HG02852 (cell line): ENCODE measurements at regions not wholly inside any gene's neighbourhood (a gene's known extent, or its start where the extent isn't known, plus 50 kb on each side); places are given as distances from the start of the nearest gene placed in this dataset.
"Not testable (repeated sequence)": the region's sequence is repeated elsewhere in the genome, so short reads cannot be mapped to it uniquely, and the experiment has no call there.

Experiments
- ATAC-seq: cut with Tn5 transposase; IDR thresholded peaks from one replicate; pipeline ENCODE4 v1.9.1; 2021; ENCODE audit warnings: mild to moderate bottlenecking, moderate library complexity; ENCODE audit not compliant: unreplicated experiment

DNA sequence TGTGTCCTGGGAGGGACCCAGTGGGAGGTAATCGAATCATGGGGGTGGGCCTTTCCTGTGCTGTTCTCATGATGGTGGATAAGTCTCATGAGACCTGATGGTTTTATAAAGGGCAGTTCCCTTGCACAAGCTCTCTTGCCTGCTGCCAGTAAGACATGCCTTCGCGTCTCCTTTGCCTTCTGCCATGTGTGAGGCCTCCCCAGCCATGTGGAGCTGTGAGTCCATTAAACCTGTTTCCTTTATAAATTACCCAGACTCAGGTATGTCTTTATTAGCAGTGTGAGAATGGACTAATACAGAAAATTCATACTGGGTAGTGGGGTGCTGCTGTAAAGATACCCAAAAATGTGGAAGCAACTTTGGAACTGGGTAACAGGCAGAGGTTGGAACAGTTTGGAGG, 300.0 kb upstream of the ZFP42 start:
- not testable (repeated sequence) for ATAC-seq

DNA sequence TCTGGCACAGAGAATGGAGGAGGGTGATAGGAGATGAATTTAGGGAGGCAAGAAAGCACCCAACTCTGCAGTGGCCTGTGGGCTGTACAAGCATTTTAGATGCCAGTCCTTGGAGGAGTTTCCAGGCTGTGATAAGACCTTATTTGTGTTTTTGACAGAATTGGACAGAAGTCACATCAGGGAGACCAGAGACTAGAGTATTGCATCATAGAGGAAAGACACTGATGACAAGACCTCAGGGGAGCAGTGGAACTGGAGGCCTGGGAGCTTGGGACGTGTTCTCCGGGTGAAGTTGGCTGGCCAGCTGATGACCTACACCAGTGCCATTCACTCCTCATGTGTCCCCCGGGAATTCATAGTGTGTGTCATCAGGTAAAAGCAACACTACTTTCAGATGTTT, 284.0 kb upstream of the ZFP42 start:
- no peak for ATAC-seq

DNA sequence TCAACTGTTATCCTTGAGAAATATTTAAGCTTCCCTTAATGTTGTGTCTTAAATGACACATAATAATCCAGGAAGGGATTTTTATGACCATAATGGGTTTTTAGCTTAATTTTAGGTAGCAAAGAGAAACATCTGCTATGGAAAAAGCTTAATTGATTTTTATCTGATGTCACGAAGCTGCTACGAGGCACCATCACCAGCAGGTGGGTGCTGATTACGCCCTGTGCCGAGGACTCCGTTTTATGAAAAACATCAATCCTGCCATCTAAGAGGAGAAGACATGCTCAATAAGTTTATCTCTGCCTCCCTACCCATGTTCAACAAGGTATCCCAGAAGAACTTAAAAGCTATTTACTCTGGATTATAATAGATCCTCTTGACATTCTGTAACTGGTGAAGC, 280.6 kb upstream of the ZFP42 start:
- no peak for ATAC-seq

DNA sequence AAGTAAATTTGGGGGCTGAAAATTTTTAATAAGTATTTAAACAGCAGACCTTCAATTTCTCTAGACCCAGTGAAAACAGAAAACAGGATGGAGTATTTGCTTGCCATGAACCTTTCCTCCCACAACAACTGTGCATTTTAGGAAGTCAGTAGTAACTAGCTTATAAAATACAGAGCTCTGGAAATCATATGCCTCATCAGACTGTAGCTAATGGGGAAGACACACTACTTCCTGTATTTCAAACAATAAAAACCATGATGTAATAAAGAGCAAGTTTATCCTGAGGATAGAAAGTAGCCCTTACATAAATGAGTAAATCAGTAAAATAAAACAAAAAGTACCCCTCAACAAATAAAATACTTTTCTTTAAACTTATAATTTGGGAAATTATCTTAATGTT, 280.1 kb upstream of the ZFP42 start:
- ATAC-seq = no peak

DNA sequence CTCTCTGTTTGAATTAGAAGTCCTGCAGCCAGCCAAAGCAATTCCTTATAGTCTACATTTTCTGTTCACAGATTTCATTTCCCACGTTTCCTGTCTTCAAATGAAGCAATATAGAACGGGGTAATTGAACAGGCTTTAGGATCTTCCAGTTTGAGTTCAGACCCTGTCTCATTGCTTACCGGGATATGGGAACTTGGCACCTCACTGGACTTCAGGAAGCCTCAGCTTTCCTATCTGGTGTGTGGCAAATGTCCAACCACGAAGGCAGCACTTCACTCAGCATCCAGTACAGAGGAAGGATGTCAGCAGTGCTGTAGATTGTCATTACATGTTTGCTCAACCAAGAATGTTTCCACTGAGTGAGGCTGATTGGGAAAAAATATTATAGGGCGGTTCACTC, 271.1 kb upstream of the ZFP42 start:
- no peak for ATAC-seq

DNA sequence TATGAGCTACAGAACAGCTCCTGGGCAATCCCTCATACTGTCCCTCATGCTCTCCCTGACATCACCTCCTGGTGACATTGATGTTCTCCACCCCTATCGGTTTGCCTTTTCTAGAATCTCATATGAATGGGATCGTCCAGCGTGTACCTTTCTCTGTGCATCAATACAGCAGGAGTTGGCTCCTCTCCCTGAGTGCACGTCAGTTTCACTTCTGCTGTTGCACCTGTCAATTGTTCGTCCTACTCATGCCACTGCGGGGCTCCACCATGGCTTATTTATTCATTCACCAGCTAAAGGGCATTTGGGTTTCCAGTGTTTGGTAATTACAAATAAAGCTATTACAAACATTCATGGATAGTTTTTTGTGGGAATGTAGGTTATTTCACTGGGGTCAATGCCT, 269.1 kb upstream of the ZFP42 start:
- no peak for ATAC-seq

DNA sequence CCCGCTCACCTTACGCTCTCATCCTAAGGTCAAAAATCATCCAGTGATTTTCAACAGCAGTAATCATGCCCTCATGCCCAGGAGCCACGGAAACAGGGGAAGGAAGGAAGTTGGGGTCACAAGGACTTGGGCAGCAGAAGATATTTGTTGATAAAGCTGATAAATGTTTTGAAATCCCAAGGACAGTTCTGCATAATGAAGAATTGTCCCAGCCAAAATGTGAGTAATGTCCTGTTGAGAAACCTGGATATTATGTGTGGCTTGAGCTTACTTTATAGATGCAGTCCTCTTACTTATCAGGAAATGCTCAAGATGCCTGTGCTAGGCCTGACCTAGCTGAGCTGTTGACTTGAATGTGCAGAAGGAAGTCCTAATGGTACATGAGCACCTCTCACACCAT, 263.0 kb upstream of the ZFP42 start:
- no peak for ATAC-seq

DNA sequence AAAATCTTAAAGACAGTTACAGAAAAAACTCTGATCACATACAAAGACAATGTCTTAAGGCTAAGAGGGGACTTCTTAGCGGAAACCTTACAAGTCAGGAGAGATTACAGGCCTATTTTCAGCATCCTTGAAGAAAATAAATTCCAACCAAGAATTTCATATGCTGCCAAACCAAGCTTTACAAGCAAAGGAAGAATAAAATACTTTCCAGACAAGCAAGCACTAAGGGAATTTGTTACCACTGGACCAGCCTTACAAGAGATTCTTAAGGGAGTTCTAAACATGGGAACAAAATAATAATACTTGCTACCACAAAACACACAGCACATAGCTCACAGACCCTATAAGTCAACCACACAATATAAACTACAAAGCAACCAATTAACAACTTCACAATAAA, 255.8 kb upstream of the ZFP42 start:
- ATAC-seq = no peak

DNA sequence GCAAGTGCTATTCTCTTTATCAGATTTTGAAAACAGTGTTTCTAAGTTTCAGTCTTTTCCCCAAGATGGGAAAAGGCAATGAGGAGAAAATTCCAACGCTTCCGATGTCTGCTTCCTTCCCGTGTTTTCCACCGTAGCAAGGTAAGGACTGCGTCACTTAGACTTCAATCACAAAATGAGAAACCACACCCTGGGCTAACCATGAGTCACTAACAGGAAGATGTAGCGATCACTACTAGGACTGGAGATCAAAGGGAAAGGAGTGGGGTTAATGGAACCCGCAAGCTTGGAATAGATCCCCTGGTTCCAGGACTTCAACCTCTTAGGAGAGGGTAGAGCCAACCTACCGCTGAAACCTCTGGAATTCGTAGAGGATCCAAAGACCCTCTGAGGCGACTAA, 250.7 kb upstream of the ZFP42 start:
- no peak for ATAC-seq

DNA sequence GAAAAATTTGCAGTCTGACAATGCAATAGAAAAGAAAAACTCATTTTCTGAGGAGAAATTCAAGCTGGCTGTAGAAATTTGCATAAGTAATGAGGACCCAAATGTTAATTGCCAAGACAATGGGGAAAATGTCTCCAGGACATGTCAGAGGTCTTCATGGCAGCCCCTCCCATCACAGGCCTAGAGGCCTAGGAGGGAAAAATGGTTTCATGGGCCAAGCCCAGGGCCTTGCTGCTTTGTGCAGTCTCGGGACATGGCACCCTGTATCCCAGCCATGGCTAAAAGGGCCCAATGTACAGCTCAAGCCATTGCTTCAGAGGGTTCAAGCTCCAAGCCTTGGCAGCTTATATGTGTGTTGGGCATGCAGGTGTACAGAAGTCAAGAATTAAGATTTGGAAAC, 244.9 kb upstream of the ZFP42 start:
- not testable (repeated sequence) for ATAC-seq

DNA sequence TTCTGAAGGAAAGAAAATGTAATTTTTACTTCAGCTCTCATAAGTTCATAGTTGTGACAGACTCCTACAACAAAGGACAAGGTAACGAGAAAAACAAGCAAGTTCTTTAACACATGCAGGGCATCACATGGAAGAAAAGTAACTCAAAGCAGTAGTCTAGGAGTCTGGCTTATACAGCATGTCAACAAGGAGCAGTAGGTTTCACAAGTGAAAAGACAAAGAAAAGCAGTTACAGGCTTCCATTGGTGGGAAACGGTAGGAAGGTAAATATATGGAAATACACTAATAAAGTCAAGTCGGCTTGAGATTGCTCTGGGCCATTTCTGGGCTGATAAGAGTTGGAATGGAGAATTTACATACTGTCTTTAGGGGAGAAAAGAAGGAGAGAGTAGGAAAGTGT, 228.4 kb upstream of the ZFP42 start:
- ATAC-seq = no peak

DNA sequence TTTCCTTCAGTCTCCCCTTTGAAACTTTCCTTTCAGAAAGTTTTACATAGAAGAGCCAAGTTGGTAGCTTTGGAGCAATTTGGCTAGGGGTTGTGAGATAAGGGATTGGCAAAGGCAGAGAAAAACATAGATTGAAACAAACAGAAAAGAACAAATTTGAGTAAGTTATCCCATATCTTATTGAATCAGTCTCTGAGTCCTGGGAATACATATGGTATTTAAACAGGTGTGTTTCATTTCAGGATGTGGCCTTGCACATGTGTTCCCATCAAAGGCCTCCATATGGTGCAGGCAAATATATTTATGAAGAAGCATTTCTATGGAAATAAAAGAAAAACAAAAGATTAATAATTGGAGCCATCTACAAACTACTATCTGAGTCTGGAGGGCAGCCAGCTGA, 227.9 kb upstream of the ZFP42 start:
- no peak for ATAC-seq

DNA sequence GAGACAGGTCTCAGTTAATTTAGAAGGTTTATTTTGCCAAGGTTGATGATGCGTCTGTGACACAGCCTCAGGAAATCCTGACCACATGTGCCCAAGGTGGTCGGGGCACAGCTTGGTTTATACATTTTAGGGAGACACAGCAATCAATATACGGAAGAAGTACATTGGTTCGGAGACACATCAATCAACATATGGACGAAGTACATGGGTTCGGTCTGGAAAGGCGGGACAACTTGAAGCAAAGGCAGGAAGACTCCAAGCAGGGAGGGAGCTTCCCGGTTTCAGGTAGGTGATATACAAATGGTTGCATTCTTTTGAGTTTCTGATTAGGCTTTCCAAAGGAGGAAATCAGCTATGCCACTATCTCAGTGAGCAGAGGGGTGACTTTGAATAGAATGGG, 225.2 kb upstream of the ZFP42 start:
- ATAC-seq = no peak

DNA sequence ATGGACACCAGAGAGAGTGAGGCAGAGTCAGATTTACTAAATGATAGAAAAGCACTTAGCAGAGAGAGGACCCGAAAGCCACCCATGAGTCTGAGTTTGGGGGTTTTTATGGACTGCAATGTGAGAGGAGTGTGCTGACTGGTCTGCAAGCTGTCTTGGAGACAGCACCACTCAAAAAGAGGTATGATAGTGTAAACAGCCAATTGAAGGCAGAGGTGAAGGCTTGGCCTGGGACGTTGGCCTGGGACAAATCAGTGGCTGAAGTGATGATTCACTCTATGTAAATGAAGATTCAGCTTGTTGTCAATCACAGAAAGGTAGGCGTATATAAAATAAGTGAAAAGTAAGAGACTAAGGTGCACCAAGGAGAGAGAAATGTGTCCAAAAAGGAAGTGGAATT, 217.6 kb upstream of the ZFP42 start:
- ATAC-seq = no peak

DNA sequence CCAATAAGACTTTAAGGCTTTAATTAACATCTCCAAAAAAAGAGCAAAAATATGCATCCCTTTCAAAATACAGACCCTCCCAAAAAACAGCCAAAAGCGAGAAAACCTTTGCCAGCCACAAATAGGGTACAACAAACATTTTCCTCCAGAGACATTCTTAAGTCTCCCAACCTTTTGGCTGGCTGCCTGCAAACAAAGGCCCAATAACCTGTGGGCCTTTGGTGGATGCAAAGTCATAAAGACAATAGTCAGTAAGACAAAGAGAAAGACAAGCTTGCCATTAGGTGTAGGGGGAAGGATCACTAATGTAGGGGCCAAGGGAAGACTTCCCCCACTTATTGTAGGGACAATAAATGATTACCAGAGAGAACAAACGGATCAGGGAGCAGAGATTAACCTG, 215.5 kb upstream of the ZFP42 start:
- ATAC-seq = no peak

DNA sequence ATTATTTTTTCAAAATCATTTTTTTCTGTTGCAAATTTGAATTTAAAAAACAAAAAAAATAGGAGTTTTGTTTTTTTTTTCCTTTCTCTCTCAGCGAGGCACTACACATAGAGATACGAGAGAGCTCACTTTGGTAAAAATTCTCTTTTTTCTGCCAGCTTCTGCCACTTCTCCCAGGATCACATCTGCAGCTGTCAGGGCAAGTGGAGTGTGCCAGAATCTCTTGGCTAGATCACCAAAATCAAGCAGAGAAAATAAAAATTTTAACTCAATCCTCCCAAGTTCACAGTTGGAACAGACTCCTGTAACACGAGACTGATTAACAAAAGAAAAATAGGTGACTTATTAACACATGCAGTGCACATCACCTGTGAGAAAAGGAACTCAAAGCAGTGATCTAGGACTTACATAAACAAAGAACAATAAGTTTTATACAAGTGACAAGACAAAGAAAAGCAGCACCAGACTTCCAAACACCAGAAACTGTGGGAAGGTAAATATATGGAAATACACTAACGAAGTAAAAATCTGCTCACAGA, 213.2 kb upstream of the ZFP42 start:
- no peak for ATAC-seq

DNA sequence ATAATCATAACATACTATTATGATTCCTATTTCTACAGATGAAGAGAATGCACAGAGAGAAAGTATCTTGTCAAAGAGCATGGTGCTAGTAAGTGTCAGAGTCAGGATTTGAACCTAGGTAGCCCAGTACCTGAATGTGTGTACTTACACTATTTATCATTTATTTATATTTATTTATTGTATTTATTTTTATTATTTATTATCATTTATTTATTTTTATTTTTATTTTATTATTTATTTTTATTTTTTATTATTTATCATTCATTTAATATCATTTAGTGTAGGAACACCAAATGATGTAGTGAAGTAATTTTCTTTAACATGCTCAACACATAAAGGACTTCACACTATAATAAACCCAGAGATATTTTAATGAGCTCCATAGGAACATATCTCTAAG, 209.4 kb upstream of the ZFP42 start:
- no peak for ATAC-seq

DNA sequence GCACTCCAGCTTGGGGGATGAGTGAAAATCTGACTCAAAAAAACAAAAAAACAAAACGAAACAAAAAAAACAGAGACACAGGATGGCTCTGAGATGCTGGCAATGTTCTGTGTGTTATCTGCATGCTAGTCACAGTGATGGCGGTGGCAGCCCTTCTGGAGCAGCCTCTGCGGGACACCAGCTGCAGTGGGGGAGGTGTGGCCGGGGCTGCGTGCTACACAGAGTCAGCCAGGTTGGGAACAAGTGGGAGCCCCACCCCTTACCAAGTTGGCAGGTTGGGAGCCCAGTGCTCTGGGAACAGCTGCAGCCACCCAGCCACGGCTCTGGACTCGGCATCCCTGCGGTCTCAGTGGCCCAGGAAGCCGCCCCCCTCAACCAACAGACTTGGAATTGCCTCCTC, 206.5 kb upstream of the ZFP42 start:
- no peak for ATAC-seq

DNA sequence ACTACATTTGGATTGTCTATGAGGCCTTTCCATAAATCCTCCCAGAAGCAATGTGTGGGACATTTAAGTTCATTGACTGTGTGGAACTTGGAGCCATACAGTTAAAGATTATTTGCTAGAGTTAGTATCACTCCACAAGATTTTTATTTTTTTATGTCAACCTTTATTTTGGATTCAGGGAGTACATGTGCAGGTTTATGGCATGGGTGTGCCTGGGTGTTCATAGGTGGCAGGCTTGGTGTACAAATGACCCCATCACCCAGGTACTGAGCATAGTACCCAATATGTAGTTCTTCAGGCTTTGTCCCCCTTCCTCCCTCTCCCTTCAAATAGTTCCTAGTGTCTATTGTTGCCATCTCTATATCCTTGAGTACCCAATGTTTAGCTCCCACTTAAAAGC, 199.8 kb upstream of the ZFP42 start:
- no peak for ATAC-seq

DNA sequence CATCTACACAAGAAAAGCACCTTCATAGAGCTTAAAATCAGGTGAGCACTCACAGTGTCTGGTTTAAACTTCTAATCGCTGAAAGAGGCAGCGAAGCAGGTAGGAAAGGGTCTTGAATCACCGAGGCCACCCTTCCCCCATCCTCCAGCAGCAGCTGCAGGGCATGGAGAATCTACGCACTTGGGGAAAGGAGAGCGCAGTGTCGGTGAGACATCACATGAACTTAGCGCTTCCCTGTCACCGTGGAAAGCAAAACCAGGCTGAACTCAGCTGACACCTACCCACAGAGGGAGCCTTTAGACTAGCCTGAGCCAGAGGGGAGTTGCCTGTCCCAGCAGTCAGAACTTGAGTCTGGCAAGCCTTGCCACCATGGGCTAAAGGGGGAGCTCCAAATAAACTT, 197.2 kb upstream of the ZFP42 start:
- ATAC-seq = no peak

DNA sequence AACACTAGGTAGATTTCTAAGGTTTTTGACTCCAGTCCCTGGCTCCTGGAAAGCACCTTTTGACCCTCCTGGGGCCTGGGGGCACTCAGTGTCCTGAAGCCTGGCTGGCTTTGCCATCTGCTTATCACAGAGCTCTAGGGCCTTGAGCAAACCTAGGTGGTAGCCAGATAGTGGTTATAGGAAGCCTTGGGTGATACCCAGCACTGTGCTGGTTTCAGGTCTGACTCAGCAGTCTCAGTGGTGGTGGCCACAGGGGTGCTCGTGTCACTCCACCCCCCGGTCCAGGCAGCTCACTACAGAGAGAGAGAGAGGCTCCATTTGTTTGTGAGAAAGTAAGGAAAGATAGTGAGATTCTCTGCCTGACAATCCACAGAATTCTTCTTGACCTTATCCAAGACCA, 195.8 kb upstream of the ZFP42 start:
- no peak for ATAC-seq

DNA sequence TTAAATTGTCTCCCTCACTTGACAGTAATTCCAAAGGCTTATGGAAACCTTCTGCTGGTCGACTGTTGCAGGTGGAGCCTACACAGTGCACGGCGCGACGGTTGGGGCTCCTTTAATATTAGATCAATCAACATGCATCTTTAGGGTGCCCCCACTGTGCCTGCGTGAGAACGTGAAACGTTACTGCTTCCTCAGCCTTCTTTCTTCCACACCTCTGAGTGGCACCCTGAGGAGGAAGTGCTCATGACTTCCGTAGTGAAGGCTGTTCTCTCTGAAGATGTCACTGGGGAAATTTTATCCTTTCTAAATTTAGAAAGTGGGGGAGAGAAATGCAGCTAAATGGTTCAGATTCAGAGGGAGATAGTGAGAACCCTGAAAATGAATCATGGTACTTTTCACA, 184.0 kb upstream of the ZFP42 start:
- ATAC-seq = no peak

DNA sequence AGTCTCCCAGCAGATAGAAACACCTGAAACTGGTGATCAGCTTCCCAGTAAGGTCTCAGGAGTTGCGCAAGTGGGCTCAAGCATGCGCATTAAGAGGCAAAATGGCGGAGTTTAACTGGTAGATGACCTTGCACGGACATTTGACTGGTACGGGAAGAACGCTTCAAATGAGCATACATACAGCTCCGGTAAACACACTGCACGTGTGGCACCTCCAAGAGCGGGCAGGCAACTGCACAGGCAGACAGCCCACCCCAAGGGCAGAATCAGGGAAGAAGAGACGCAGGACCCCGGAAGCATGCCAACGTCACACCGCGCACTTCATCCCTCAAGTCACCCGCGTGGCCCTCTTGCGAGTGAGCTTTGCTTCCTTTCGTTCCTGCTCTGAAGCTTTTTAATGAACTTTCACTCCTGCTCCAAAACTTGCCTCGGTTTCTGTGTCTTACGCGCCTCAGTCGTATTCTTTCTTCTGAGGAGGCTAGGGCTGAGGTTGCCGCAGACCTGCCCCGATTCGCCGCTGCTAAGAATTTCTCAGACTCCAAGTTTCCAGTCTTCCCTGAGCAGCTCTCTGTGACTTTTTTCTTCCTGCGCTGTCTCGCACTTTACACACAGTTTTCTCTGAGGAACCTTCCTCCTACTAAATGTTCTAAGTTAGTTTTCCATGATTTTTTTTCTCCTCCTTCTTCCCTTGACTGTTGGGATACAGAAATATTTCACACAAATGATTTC, 180.7 kb upstream of the ZFP42 start:
- no peak for ATAC-seq
